CD14-positive monocyte (primary cell): ENCODE measurements at regions not wholly inside any gene's neighbourhood (a gene's known extent, or its start where the extent isn't known, plus 50 kb on each side); places are given as distances from the start of the nearest gene placed in this dataset.

Experiments
- DNase-seq, 3 donors: peaks; one replicate each; pipeline ENCODE4 v3.0.0-alpha.2; 2011 to 2022
- H2AFZ ChIP-seq: 2 replicates; pipeline ENCODE4 v1.6.0; 2012; ENCODE audit warnings: mild to moderate bottlenecking, low read depth, low read length, inconsistent platforms; ENCODE audit not compliant: insufficient read depth, poor library complexity, severe bottlenecking
- H3K27ac ChIP-seq, 2 donors: 1 replicate in 1 of 2; 2 replicates in 1 of 2; pipeline ENCODE4 v1.5.1; 2012 to 2013; ENCODE audit warnings: low read length in 2 of 2, control low read depth in 1 of 2, inconsistent platforms in 1 of 2, low read depth in 1 of 2, mild to moderate bottlenecking in 1 of 2
- H3K27me3 ChIP-seq, 2 donors: one replicate each; pipeline versions ENCODE4 v1.6.0 to v1.6.1; 2011 to 2013; ENCODE audit warnings: low read length in 2 of 2; ENCODE audit not compliant: control insufficient read depth in 2 of 2, insufficient read depth in 2 of 2
- H3K36me3 ChIP-seq, 2 donors: replicated peaks in 1 of 2; 1 replicate in 1 of 2; 2 replicates in 1 of 2; pipeline versions ENCODE4 v1.5.1 to v1.6.1; 2012 to 2013; ENCODE audit warnings: low read length in 2 of 2, control low read depth in 1 of 2, inconsistent platforms in 1 of 2, mild to moderate bottlenecking in 1 of 2; ENCODE audit not compliant: insufficient read depth in 2 of 2, control insufficient read depth in 1 of 2
- H3K4me1 ChIP-seq, 2 donors: 1 replicate in 1 of 2; 2 replicates in 1 of 2; pipeline versions ENCODE4 v1.5.1 to v1.6.1; 2012 to 2013; ENCODE audit warnings: low read length in 2 of 2, control low read depth in 1 of 2, inconsistent platforms in 1 of 2, mild to moderate bottlenecking in 1 of 2, moderate library complexity in 1 of 2; ENCODE audit not compliant: insufficient read depth in 2 of 2, control insufficient read depth in 1 of 2
- H3K4me2 ChIP-seq: replicated peaks from 2 replicates; pipeline ENCODE3; 2012; ENCODE audit warnings: low read length, moderate library complexity, mild to moderate bottlenecking; ENCODE audit not compliant: poor library complexity, severe bottlenecking; ENCODE audit errors: extremely low read depth
- H3K4me3 ChIP-seq, 3 experiments: fragments of 200-600 bp in 1 of 3; sonication (generic) in 1 of 3; replicated peaks in 1 of 3; 1 replicate in 2 of 3; 2 replicates in 1 of 3; pipeline ENCODE4 v1.5.1; 2011 to 2013; ENCODE audit warnings: low read length in 3 of 3, mild to moderate bottlenecking in 3 of 3, control low read depth in 2 of 3, low read depth in 2 of 3, inconsistent platforms in 1 of 3, moderate library complexity in 1 of 3
- H3K79me2 ChIP-seq: 2 replicates; pipeline ENCODE4 v1.6.0; 2012; ENCODE audit warnings: mild to moderate bottlenecking, control low read depth, inconsistent platforms, low read length, moderate library complexity; ENCODE audit not compliant: insufficient read depth
- H3K9ac ChIP-seq: 2 replicates; pipeline ENCODE4 v1.6.0; 2017; ENCODE audit warnings: low read length, mild to moderate bottlenecking; ENCODE audit not compliant: insufficient read depth, poor library complexity, severe bottlenecking
- H3K9me3 ChIP-seq, 2 donors: replicated peaks in 1 of 2; 1 replicate in 1 of 2; 2 replicates in 1 of 2; pipeline versions ENCODE4 v1.5.1 to v1.6.1; 2012 to 2013; ENCODE audit warnings: low read length in 2 of 2, control low read depth in 1 of 2; ENCODE audit not compliant: control insufficient read depth in 1 of 2, insufficient read depth in 1 of 2
- H4K20me1 ChIP-seq: 2 replicates; pipeline ENCODE4 v1.6.0; 2012; ENCODE audit warnings: mild to moderate bottlenecking, low read length, control low read depth, moderate library complexity; ENCODE audit not compliant: insufficient read depth
- H3K27ac Mint-ChIP-seq, 7 donors: one replicate each; pipeline ENCODE4 v1.8.0; 2020; ENCODE audit warnings: mild to moderate bottlenecking in 7 of 7, mixed read lengths in 7 of 7, moderate library complexity in 6 of 7, inconsistent platforms in 2 of 7
- H3K27me3 Mint-ChIP-seq, 3 donors: one replicate each; pipeline ENCODE4 v1.8.0; 2021 to 2022; ENCODE audit warnings: low read depth in 3 of 3, mild to moderate bottlenecking in 3 of 3, mixed read lengths in 3 of 3, moderate library complexity in 3 of 3, inconsistent platforms in 1 of 3
- H3K36me3 Mint-ChIP-seq, 2 donors: one replicate each; pipeline ENCODE4 v1.8.0; 2020; ENCODE audit warnings: mixed read lengths in 2 of 2, inconsistent platforms in 1 of 2, mild to moderate bottlenecking in 1 of 2
- H3K4me1 Mint-ChIP-seq: one replicate; pipeline ENCODE4 v1.8.0; 2020; ENCODE audit warnings: mild to moderate bottlenecking, mixed read lengths
- H3K4me3 Mint-ChIP-seq, 2 donors: one replicate each; pipeline ENCODE4 v1.8.0; 2020; ENCODE audit warnings: mild to moderate bottlenecking in 2 of 2, mixed read lengths in 2 of 2, moderate library complexity in 1 of 2
- H3K9me3 Mint-ChIP-seq, 7 donors: one replicate each; pipeline ENCODE4 v1.8.0; 2020 to 2022; ENCODE audit warnings: mixed read lengths in 7 of 7, mild to moderate bottlenecking in 6 of 7, moderate library complexity in 6 of 7, inconsistent platforms in 2 of 7
- WGBS: methylation state at CpG from one replicate; pipeline ENCODE4 v1.1.5; 2013; ENCODE audit warnings: missing lambda C conversion rate; ENCODE audit not compliant: insufficient coverage; 5-methylcytosine and 5-hydroxymethylcytosine counted together
- intact Hi-C, 2 donors: fragments of 100-400 bp; cut with micrococcal nuclease; formaldehyde crosslinking; loops; one replicate each; pipeline versions ENCODE4 v1.15.0 to v1.15.1; 2023
- TF ChIP-seq, protein P1 (sequence below): fragments of 200-600 bp; IDR thresholded peaks from one replicate; pipeline ENCODE4 v1.8.0; 2022; ENCODE audit warnings: antibody characterized with exemption, mild to moderate bottlenecking

GRCh38 chr3:43905157-43905556, 214.4 kb downstream of the ABHD5 start:
- no peak for DNase-seq
- Mint-ChIP-seq H3K4me3 (no peak overlapping the region), H3K9me3 (peaks cover 0 to 7% (median 3%) of the 10 kb centered on the region in 7 donors), H3K27ac (no peak overlapping the region), H3K36me3 (no peaks in the 10 kb centered on the region), H3K4me1 (peaks cover 19% of the 10 kb centered on the region), H3K27me3 (peaks cover 2 to 4% (median 3%) of the 10 kb centered on the region in 3 donors)
- no peak overlapping the region for H3K4me3 ChIP-seq
- peaks cover 0 to 2% of the 10 kb centered on the region in 2 donors for H3K9me3 ChIP-seq
- no peak overlapping the region for H3K27ac ChIP-seq
- H4K20me1 ChIP-seq, result no peaks in the 10 kb centered on the region
- no peak overlapping the region for H3K4me2 ChIP-seq
- WGBS, result no CpG with 5 or more reads among the region's 1 CpG
- no peak overlapping the region for H2AFZ ChIP-seq
- no peaks in the 10 kb centered on the region for H3K27me3 ChIP-seq
- TF ChIP-seq, protein P1, sequence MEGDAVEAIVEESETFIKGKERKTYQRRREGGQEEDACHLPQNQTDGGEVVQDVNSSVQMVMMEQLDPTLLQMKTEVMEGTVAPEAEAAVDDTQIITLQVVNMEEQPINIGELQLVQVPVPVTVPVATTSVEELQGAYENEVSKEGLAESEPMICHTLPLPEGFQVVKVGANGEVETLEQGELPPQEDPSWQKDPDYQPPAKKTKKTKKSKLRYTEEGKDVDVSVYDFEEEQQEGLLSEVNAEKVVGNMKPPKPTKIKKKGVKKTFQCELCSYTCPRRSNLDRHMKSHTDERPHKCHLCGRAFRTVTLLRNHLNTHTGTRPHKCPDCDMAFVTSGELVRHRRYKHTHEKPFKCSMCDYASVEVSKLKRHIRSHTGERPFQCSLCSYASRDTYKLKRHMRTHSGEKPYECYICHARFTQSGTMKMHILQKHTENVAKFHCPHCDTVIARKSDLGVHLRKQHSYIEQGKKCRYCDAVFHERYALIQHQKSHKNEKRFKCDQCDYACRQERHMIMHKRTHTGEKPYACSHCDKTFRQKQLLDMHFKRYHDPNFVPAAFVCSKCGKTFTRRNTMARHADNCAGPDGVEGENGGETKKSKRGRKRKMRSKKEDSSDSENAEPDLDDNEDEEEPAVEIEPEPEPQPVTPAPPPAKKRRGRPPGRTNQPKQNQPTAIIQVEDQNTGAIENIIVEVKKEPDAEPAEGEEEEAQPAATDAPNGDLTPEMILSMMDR, result no peak
- H3K9ac ChIP-seq, result no peak overlapping the region
- H3K79me2 ChIP-seq, result no peaks in the 10 kb centered on the region
- intact Hi-C loops, result no loop called here
- peaks cover 16 to 19% of the 10 kb centered on the region in 2 donors for H3K4me1 ChIP-seq
- H3K36me3 ChIP-seq, result no peaks in the 10 kb centered on the region

DNA sequence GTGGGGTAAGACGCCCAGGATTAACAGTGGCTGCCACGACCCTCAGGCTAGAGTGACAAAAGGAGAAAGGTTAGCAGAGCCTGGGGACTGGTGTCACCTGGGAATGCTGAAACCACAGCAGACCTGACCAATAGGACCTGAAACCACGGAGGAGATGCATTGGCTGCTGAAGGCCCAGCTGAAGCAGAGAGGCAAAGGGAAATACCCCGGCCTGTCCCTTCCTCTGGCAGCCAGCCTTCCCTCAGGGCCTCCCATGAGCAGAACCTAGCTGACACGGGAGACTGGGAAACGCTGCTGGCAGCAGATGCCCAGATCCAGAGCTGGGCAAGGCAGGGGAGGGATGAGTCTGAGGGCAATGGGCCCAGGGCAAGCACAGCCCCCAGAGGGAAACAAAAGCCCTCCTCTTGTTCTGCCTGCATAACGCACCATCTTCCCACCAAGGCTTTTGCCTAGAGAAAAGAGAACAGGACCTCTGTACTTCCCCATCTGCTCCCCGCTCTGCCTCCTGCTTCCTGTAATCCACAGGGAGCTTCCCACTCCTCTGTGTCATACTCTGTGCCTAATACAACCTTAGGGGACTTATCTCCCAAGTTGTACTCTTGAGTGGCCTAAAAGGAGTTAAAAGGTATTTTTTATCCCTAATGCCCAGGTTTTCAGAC, 216.2 kb downstream of the ABHD5 start:
- H3K4me2 ChIP-seq, result no peak overlapping the region

More for the DNA sequence above, 216.2 kb downstream of the ABHD5 start:
- DNase-seq, result peak; percentile 1 to 33 (median 2)
- intact Hi-C loops, result no loop called here
- Histone ChIP-seq H3K9ac (no peak overlapping the region), H2AFZ (no peak overlapping the region), H3K4me3 (no peak overlapping the region), H3K4me1 (peaks cover 16 to 19% of the 10 kb centered on the region in 2 donors), H4K20me1 (no peaks in the 10 kb centered on the region), H3K36me3 (no peaks in the 10 kb centered on the region), H3K79me2 (no peaks in the 10 kb centered on the region), H3K27me3 (no peaks in the 10 kb centered on the region), H3K9me3 (no peaks in the 10 kb centered on the region), H3K27ac (no peak overlapping the region)
- WGBS, result 93% methylated on average over 4 of the region's 8 CpGs
- TF ChIP-seq, protein P1, result no peak
- no peaks in the 10 kb centered on the region for H3K36me3 Mint-ChIP-seq
- peaks cover 22% of the 10 kb centered on the region for H3K4me1 Mint-ChIP-seq
- H3K27me3 Mint-ChIP-seq, result peaks cover 1 to 4% (median 2%) of the 10 kb centered on the region in 3 donors
- H3K9me3 Mint-ChIP-seq, result no peaks in the 10 kb centered on the region
- H3K4me3 Mint-ChIP-seq, result no peak overlapping the region
- peak overlapping the region in 3 of 7 donors; percentile 9 to 56 (median 46) for H3K27ac Mint-ChIP-seq
